SK-N-SH treated with all-trans-retinoic acid at 6 μM for 48 hours (cell line): ENCODE measurements at regions not wholly inside any gene's neighbourhood (a gene's known extent, or its start where the extent isn't known, plus 50 kb on each side); places are given as distances from the start of the nearest gene placed in this dataset.

Experiments
- ATAC-seq: fragments of 200-7000 bp; cut with Tn5 transposase; 3 replicates; pipeline ENCODE4 v1.9.1; 2020; ENCODE audit warnings: mild to moderate bottlenecking, moderate library complexity
- ARNTL ChIP-seq: fragments of 450-650 bp; formaldehyde crosslinking; IDR thresholded peaks from 2 replicates; pipeline ENCODE4 v1.5.0; 2020; ENCODE audit warnings: low read depth, mild to moderate bottlenecking, moderate library complexity, borderline replicate concordance
- BACH2 ChIP-seq: fragments of 250-450 bp; sonication (Bioruptor Pico); IDR thresholded peaks from 2 replicates; pipeline ENCODE4 v1.9.0; 2021; ENCODE audit warnings: mild to moderate bottlenecking, borderline replicate concordance
- CREB5 ChIP-seq: fragments of 250-450 bp; sonication (Bioruptor Pico); IDR thresholded peaks from 2 replicates; pipeline ENCODE4 v1.5.1; 2020; ENCODE audit warnings: low read depth, mild to moderate bottlenecking, moderate library complexity
- CSDC2 ChIP-seq: fragments of 250-450 bp; sonication (Bioruptor Pico); IDR thresholded peaks from 2 replicates; pipeline ENCODE4 v1.5.0; 2020; ENCODE audit warnings: mild to moderate bottlenecking, moderate library complexity
- CSRNP3 ChIP-seq: fragments of 250-450 bp; sonication (Bioruptor Pico); IDR thresholded peaks from 2 replicates; pipeline ENCODE4 v1.5.1; 2021; ENCODE audit warnings: mild to moderate bottlenecking, moderate library complexity
- ESRRG ChIP-seq: fragments of 250-450 bp; sonication (Bioruptor Pico); IDR thresholded peaks from 2 replicates; pipeline ENCODE4 v1.6.1; 2021; ENCODE audit warnings: mild to moderate bottlenecking
- GLIS3 ChIP-seq: fragments of 250-450 bp; sonication (Bioruptor Pico); IDR thresholded peaks from 2 replicates; pipeline ENCODE4 v1.5.0; 2020; ENCODE audit warnings: mild to moderate bottlenecking, moderate library complexity
- ISL1 ChIP-seq: fragments of 250-450 bp; sonication (Bioruptor Pico); IDR thresholded peaks from 2 replicates; pipeline ENCODE4 v2.1.2; 2022; ENCODE audit warnings: mild to moderate bottlenecking, moderate library complexity
- OSR1 ChIP-seq: fragments of 250-450 bp; sonication (Bioruptor Pico); IDR thresholded peaks from 2 replicates; pipeline ENCODE4 v1.8.0; 2022; ENCODE audit warnings: moderate library complexity, mild to moderate bottlenecking, inconsistent platforms
- PATZ1 ChIP-seq: fragments of 250-450 bp; sonication (Bioruptor Pico); IDR thresholded peaks from 2 replicates; pipeline ENCODE4 v1.8.0; 2020; ENCODE audit warnings: mild to moderate bottlenecking, moderate library complexity, borderline replicate concordance
- POU6F1 ChIP-seq: fragments of 250-450 bp; sonication (Bioruptor Pico); IDR thresholded peaks from 2 replicates; pipeline ENCODE4 v1.8.0; 2021; ENCODE audit warnings: low read depth, mild to moderate bottlenecking, moderate library complexity, borderline replicate concordance
- PPARA ChIP-seq: fragments of 250-450 bp; sonication (Bioruptor Pico); IDR thresholded peaks from 2 replicates; pipeline ENCODE4 v1.5.0; 2020; ENCODE audit warnings: mild to moderate bottlenecking, borderline replicate concordance
- RARB ChIP-seq: fragments of 250-450 bp; sonication (Bioruptor Pico); IDR thresholded peaks from 2 replicates; pipeline ENCODE4 v1.8.0; 2021; ENCODE audit warnings: mild to moderate bottlenecking, moderate library complexity
- SNAI2 ChIP-seq: fragments of 250-450 bp; sonication (Bioruptor Pico); IDR thresholded peaks from 2 replicates; pipeline ENCODE4 v1.5.0; 2020; ENCODE audit warnings: mild to moderate bottlenecking, moderate library complexity
- TCF4 ChIP-seq: fragments of 250-450 bp; sonication (Bioruptor Pico); IDR thresholded peaks from 2 replicates; pipeline ENCODE4 v1.8.0; 2021; ENCODE audit warnings: mild to moderate bottlenecking, moderate library complexity, borderline replicate concordance
- TOX ChIP-seq: fragments of 250-450 bp; sonication (Bioruptor Pico); IDR thresholded peaks from 2 replicates; pipeline ENCODE4 v1.8.0; 2021; ENCODE audit warnings: mild to moderate bottlenecking, moderate library complexity, borderline replicate concordance
- TSHZ2 ChIP-seq: fragments of 250-450 bp; sonication (Bioruptor Pico); IDR thresholded peaks from 2 replicates; pipeline ENCODE4 v1.5.0; 2020; ENCODE audit warnings: mild to moderate bottlenecking, moderate library complexity
- ZC3H10 ChIP-seq: fragments of 250-450 bp; sonication (Bioruptor Pico); IDR thresholded peaks from 2 replicates; pipeline ENCODE4 v1.5.1; 2021; ENCODE audit warnings: mild to moderate bottlenecking, moderate library complexity
- ZFP3 ChIP-seq: fragments of 250-450 bp; sonication (Bioruptor Pico); IDR thresholded peaks from 2 replicates; pipeline ENCODE4 v1.5.0; 2020; ENCODE audit warnings: mild to moderate bottlenecking, moderate library complexity
- ZFP30 ChIP-seq: fragments of 450-650 bp; formaldehyde crosslinking; IDR thresholded peaks from 2 replicates; pipeline ENCODE4 v1.5.0; 2022; ENCODE audit warnings: mild to moderate bottlenecking, moderate library complexity
- ZNF565 ChIP-seq: fragments of 450-650 bp; formaldehyde crosslinking; conservative IDR thresholded peaks from 2 replicates; pipeline ENCODE4 v1.5.0; 2020; ENCODE audit warnings: low read depth, mild to moderate bottlenecking, moderate library complexity
- ZNF70 ChIP-seq: fragments of 450-650 bp; formaldehyde crosslinking; IDR thresholded peaks from 2 replicates; pipeline ENCODE4 v1.5.0; 2020; ENCODE audit warnings: mild to moderate bottlenecking, moderate library complexity
- ZNF8 ChIP-seq: fragments of 450-650 bp; formaldehyde crosslinking; IDR thresholded peaks from 2 replicates; pipeline ENCODE4 v1.5.0; 2020; ENCODE audit warnings: mild to moderate bottlenecking, moderate library complexity

- ATAC-seq = no peak
- no peak for TF ChIP-seq ESRRG (CRISPR knock-in tag)
- TF ChIP-seq ZFP3 (CRISPR knock-in tag) = no peak
- TF ChIP-seq OSR1 (CRISPR knock-in tag) = no peak
- TF ChIP-seq PPARA = no peak
- no peak for TF ChIP-seq ZNF8 (CRISPR knock-in tag)
- TF ChIP-seq, all 23 proteins: peak for 0
These were observed 586.6 kb upstream of the CDH18 start for GRCh38 chr5:20574576-20574975.

GRCh38 chr5:20572614-20573013 lies 584.6 kb upstream of the CDH18 start:
- ATAC-seq = peak; percentile 55

GRCh38 chr5:20570486-20570885 lies 582.5 kb upstream of the CDH18 start:
- ATAC-seq = no peak
- TF ChIP-seq BACH2 (CRISPR knock-in tag) = no peak
- no peak for TF ChIP-seq ISL1 (CRISPR knock-in tag)
- no peak for TF ChIP-seq ZFP3 (CRISPR knock-in tag)
- no peak for TF ChIP-seq ZNF565 (CRISPR knock-in tag)
- TF ChIP-seq ZFP30 (CRISPR knock-in tag) = no peak

More at GRCh38 chr5:20572614-20573013, 584.6 kb upstream of the CDH18 start:
- TF ChIP-seq ZC3H10 (CRISPR knock-in tag) (no peak), TCF4 (CRISPR knock-in tag) (no peak), ZNF565 (CRISPR knock-in tag) (no peak), POU6F1 (CRISPR knock-in tag) (no peak), RARB (CRISPR knock-in tag) (no peak), TOX (CRISPR knock-in tag) (no peak), GLIS3 (CRISPR knock-in tag) (no peak), ISL1 (CRISPR knock-in tag) (no peak), CREB5 (no peak), OSR1 (CRISPR knock-in tag) (no peak), CSRNP3 (CRISPR knock-in tag) (no peak), ESRRG (CRISPR knock-in tag) (no peak), BACH2 (CRISPR knock-in tag) (no peak), SNAI2 (CRISPR knock-in tag) (no peak), ZNF70 (CRISPR knock-in tag) (no peak), ZFP3 (CRISPR knock-in tag) (no peak), TSHZ2 (CRISPR knock-in tag) (no peak), ZFP30 (CRISPR knock-in tag) (no peak)

- ATAC-seq = no peak
- no peak for TF ChIP-seq CSDC2 (CRISPR knock-in tag)
- no peak for TF ChIP-seq BACH2 (CRISPR knock-in tag)
- no peak for TF ChIP-seq ZNF565 (CRISPR knock-in tag)
- no peak for TF ChIP-seq TCF4 (CRISPR knock-in tag)
- TF ChIP-seq ARNTL (CRISPR knock-in tag) = no peak
- TF ChIP-seq PATZ1 (CRISPR knock-in tag) = no peak
- TF ChIP-seq ZNF70 (CRISPR knock-in tag) = no peak
- no peak for TF ChIP-seq ZC3H10 (CRISPR knock-in tag)
- TF ChIP-seq ZFP3 (CRISPR knock-in tag) = no peak
- TF ChIP-seq OSR1 (CRISPR knock-in tag) = no peak
- TF ChIP-seq ZFP30 (CRISPR knock-in tag) = no peak
- TF ChIP-seq SNAI2 (CRISPR knock-in tag) = no peak
- TF ChIP-seq TOX (CRISPR knock-in tag) = no peak
- TF ChIP-seq ISL1 (CRISPR knock-in tag) = no peak
- no peak for TF ChIP-seq POU6F1 (CRISPR knock-in tag)
These were observed 574.5 kb upstream of the CDH18 start for GRCh38 chr5:20562544-20562943.
